ENCODE measurements at regions not wholly inside any gene's neighbourhood (a gene's known extent, or its start where the extent isn't known, plus 50 kb on each side); places are given as distances from the start of the nearest gene placed in this dataset.

DNA sequence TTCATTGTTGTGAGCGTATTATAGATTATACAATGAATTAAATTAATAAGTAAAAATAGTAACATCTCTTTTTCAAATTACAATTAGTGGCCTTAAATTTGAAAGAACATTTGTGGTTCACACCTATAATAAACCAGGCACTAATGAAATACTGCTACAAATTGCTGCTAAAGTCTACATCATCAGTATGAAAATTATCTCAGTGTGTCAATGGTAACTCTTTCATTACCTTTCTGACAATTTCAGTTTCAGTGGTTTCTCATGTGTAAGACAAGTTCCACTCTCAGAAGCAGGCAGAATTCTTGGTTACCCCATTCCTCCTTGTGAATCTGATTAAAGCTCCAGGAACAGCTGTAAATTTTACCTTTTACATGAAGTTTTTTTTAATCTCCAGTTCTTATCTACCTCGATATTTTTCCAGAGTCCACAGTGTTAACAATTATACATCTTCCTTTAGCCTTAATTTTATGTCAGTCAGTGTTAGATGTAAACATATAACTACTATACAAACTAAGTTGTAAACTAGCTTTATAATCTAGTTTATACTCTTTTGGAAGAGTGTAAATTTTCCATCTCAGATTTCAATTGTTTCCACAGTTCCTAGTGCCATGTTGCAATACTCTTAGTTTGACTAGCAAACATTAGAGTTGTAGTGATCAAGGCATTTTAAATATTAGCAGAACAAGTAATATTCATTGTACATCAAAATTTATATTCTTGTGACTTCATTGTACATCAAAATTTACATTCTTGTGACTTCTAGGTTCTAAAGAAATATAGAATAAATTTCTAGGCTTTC is 1038.4 kb downstream of the EPHA7 start:
- Histone ChIP-seq H3K27ac (no peak overlapping the region), H3K36me3 (no peaks in the 10 kb centered on the region), H3K4me2 (no peak overlapping the region), H3K4me3 (no peak overlapping the region), H3K4me1 (no peaks in the 10 kb centered on the region), H3K9ac (no peak overlapping the region), H3K27me3 (no peaks in the 10 kb centered on the region), H3K9me3 (replicated peaks in 1 of 11) (no peaks in the 10 kb centered on the region), H4K20me1 (no peaks in the 10 kb centered on the region)
- no peak for TF ChIP-seq Cebpa-rat (IDR thresholded peaks at IDR 0.05)

DNA sequence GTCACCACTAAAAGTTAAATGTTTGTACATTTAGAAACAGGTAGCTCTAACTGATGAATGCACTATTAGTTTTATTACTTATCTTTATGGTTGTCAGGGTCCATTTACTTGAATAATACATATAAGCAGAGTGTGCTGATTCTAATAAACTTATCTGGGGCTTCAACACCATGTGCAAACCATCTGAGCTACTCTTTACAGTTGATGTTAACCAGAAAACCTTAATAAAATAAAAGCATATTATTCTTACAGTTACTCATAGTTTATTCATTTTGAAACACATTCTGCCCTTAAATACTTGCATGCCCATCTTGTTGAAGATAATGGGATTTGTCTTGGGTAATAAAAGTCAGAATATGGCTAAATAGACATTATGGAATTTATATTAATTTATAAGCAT is 1042.2 kb downstream of the EPHA7 start:
- H3K36me3 ChIP-seq: no peaks in the 10 kb centered on the region
- no peaks in the 10 kb centered on the region for H3K27me3 ChIP-seq
- no peaks in the 10 kb centered on the region for H4K20me1 ChIP-seq
- no peak overlapping the region for H3K4me3 ChIP-seq
- no peaks in the 10 kb centered on the region for H3K4me1 ChIP-seq
- no peak overlapping the region for H3K4me2 ChIP-seq
- no peak for TF ChIP-seq Cebpa-rat (IDR thresholded peaks at IDR 0.05)
- H3K27ac ChIP-seq: no peak overlapping the region
- H3K9me3 ChIP-seq (replicated peaks in 1 of 11): no peaks in the 10 kb centered on the region
- H3K9ac ChIP-seq: no peak overlapping the region

DNA sequence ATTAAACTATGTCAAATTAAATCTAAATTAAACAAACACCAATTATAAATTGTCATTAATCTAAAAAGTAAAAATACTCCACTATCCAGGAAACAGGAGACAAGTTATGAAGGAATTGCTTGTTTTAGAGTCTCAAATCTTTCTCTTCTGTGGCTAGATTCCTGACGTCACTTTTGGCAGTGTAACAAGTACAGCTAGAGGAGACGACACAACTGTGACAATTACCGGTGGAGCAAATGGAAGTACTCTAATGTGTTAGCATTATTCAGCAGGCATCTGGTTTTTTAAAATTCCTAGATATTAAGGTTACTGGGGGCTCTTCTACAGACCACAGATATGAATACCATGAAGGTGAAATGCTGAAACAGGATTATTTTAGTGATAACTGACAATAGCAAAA is 1042.7 kb downstream of the EPHA7 start:
- no peaks in the 10 kb centered on the region for H3K27me3 ChIP-seq
- no peaks in the 10 kb centered on the region for H3K4me1 ChIP-seq
- H3K9me3 ChIP-seq (replicated peaks in 1 of 11): no peaks in the 10 kb centered on the region
- no peak overlapping the region for H3K4me2 ChIP-seq
- no peak overlapping the region for H3K27ac ChIP-seq
- H3K36me3 ChIP-seq: no peaks in the 10 kb centered on the region
- H3K4me3 ChIP-seq: no peak overlapping the region
- H3K9ac ChIP-seq: no peak overlapping the region
- no peaks in the 10 kb centered on the region for H4K20me1 ChIP-seq
- TF ChIP-seq Cebpa-rat (IDR thresholded peaks at IDR 0.05): no peak

DNA sequence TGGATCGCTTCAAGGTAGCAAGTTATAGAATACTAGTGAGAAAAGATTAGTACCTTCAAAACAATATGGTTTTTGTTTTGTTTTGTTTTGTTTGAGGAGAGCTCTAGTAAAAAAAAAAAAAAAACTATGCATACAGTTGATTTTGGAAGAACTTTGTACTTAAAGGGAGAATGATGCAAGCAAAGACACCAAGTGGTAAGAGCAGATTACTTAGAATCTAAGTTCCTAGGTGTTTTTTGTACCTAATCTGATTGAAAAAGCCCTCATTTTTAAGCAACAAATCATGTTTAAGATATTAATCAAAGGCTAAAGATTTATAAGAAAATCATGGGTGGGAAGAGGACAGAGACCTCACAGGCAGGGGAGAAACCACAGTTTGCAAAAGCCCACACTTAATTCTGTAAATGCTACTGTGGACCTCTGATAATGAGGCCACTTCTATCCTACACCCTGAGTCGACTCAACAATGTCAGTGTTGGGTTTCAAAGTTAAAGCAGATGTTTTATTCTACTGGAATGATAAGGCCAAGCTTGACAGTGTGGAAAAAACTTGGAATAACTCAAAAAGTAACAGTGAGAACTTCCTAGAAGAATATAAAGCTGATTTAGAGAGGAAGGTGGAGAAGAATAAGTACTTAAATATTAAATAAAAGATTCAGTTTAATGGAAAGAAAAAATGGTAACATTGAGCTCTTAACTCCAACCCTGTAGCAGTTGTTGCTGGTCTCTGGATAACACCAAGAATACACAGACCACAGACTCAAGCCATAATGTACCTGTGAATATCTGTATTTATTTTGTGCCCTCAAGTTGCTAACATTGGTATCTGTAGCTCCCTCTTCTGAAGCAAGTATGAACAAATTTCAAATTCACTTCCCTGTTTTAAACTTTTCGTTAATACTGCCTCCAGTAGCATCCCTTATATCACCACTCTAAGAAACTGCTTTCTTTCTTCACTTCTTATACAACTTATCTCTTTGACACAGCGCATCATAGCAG is 1047.8 kb downstream of the EPHA7 start:
- Histone ChIP-seq H3K9ac (no peak overlapping the region), H3K27me3 (no peaks in the 10 kb centered on the region), H4K20me1 (no peaks in the 10 kb centered on the region), H3K27ac (no peak overlapping the region), H3K9me3 (replicated peaks in 1 of 11) (peaks cover 0 to 2% (median 0%) of the 10 kb centered on the region in 11 experiments; a peak in 2 of 22 replicates), H3K36me3 (no peaks in the 10 kb centered on the region), H3K4me3 (no peak overlapping the region), H3K4me1 (no peaks in the 10 kb centered on the region), H3K4me2 (no peak overlapping the region)
- TF ChIP-seq Cebpa-rat (IDR thresholded peaks at IDR 0.05): no peak

DNA sequence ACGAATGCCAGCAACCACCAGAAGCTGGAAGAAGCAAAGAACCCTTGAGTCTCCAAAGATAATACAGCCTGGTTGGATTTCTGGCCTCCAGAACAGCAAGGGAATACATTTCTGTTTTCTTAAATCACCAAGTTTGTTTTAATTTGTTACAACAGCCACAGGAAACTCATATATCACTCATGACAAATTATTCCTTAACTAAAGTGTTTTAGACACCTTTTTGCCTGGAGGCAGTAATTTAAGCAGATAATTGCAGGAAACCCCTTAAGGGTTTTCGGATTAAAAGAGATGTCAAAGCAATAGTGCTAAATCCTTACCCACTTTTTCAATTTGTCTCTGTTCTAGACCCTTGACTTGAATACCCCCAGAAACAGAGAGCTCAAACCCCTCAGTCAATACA is 1050.0 kb downstream of the EPHA7 start:
- H3K27me3 ChIP-seq: no peaks in the 10 kb centered on the region
- no peak overlapping the region for H3K4me2 ChIP-seq
- TF ChIP-seq Cebpa-rat (IDR thresholded peaks at IDR 0.05): no peak
- no peaks in the 10 kb centered on the region for H3K36me3 ChIP-seq
- no peaks in the 10 kb centered on the region for H3K4me1 ChIP-seq
- H3K27ac ChIP-seq: no peak overlapping the region
- H3K9me3 ChIP-seq (replicated peaks in 1 of 11): peaks cover 0 to 7% (median 0%) of the 10 kb centered on the region in 11 experiments; a peak in 2 of 22 replicates
- H3K4me3 ChIP-seq: no peak overlapping the region
- H3K9ac ChIP-seq: no peak overlapping the region
- H4K20me1 ChIP-seq: no peaks in the 10 kb centered on the region

DNA sequence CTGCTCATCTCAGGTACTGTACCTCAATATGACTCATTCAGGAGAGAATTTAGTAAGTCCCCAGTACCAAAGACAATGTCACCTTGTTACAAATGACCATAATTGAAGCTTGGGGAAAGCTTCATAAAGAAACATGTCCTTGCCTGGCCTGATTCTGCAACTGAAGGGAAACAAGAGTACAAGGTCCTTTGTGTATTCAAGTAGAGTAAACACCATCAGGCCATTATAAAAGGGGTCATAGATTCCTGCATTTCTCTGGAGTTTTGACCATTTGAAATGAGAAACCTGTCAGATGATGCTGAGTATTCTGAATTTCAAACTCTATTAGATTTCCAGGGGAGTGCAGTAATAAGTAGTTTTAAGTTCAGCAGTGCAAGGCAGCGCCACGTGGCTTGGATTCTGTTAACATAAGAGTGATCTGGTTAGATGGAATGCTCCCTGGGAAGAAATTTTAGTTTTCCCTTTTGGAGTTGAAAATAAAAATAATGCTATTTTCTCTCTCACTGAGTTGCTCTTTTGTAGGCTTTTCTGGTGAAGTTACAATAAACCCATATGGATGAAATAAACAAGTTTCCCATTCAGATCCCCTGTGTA is 1054.3 kb downstream of the EPHA7 start:
- Histone ChIP-seq H3K27ac (no peak overlapping the region), H3K36me3 (no peaks in the 10 kb centered on the region), H3K4me1 (no peaks in the 10 kb centered on the region), H3K4me2 (no peak overlapping the region), H3K4me3 (no peak overlapping the region), H3K9me3 (replicated peaks in 1 of 11) (peaks cover 0 to 7% (median 0%) of the 10 kb centered on the region in 11 experiments; a peak in 2 of 22 replicates), H3K9ac (no peak overlapping the region), H3K27me3 (no peaks in the 10 kb centered on the region), H4K20me1 (no peaks in the 10 kb centered on the region)
- TF ChIP-seq Cebpa-rat (IDR thresholded peaks at IDR 0.05): no peak

DNA sequence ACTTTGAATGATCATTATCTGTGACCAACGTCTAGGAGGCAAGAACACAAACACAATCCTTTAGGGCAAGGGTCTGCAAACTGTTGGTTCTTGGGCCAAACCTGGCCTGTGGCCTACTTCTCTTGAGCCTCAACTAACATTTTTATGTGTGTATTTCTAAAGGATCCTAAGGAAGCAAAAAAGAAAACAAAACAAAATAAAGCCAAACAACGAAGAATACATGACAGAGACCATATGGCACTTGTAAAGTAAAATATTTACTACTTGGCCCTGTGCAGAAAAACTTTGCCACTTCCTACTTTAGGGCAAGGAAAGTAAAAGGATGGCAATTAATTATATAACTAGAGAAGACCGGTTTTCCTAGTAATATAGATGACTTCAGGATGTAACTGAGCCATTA is 1056.2 kb downstream of the EPHA7 start:
- Histone ChIP-seq H3K9me3 (replicated peaks in 1 of 11) (peaks cover 0 to 7% (median 0%) of the 10 kb centered on the region in 11 experiments; a peak in 2 of 22 replicates), H3K4me3 (no peak overlapping the region), H4K20me1 (no peaks in the 10 kb centered on the region), H3K36me3 (no peaks in the 10 kb centered on the region), H3K4me1 (no peaks in the 10 kb centered on the region), H3K9ac (no peak overlapping the region), H3K27ac (no peak overlapping the region), H3K27me3 (no peaks in the 10 kb centered on the region), H3K4me2 (no peak overlapping the region)
- no peak for TF ChIP-seq Cebpa-rat (IDR thresholded peaks at IDR 0.05)

DNA sequence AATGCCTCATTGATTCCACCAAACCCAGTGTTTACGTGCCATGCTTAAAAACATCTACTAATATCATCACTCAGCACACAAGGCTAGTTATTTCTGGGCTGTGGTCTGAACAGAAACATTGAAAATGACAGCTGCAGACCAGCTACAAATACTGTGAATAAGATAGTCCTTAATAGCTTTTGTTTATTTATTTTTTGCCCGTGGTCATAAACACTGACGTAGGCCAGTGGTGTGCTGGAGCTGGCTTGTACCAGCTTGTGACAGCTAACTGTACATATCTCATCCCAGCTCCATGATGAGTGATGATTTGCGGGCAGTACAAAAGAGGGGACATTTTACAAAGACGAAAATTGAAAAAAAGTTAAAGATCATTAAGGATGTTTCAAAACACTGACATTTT is 1057.0 kb downstream of the EPHA7 start:
- Histone ChIP-seq H4K20me1 (no peaks in the 10 kb centered on the region), H3K9ac (no peak overlapping the region), H3K4me1 (no peaks in the 10 kb centered on the region), H3K27ac (no peak overlapping the region), H3K4me3 (no peak overlapping the region), H3K4me2 (no peak overlapping the region), H3K27me3 (no peaks in the 10 kb centered on the region), H3K9me3 (replicated peaks in 1 of 11) (peaks cover 0 to 7% (median 0%) of the 10 kb centered on the region in 11 experiments; a peak in 2 of 22 replicates), H3K36me3 (no peaks in the 10 kb centered on the region)
- no peak for TF ChIP-seq Cebpa-rat (IDR thresholded peaks at IDR 0.05)

DNA sequence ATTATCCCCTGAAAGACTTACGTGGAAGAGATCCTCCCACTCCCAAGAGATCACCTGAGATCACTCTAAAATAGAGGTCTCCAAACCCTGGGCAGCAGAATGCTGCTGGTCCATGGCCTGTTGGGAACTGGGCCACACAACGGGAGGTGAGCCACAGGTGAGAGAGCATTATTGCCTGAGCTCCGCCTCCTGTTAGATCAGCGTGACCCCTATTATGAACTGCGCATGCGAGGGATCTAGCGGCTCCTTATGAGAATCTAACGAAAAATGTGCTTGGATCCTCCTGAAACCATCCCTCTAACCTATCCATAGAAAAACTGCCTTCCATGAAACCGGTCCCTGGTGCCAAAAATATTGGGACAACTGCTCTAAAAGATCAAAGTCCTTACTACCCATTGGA is 1057.4 kb downstream of the EPHA7 start:
- Histone ChIP-seq H3K9me3 (replicated peaks in 1 of 11) (peaks cover 0 to 7% (median 0%) of the 10 kb centered on the region in 11 experiments; a peak in 2 of 22 replicates), H3K27ac (no peak overlapping the region)
- TF ChIP-seq Cebpa-rat (IDR thresholded peaks at IDR 0.05): no peak

More for the DNA sequence above, 1057.4 kb downstream of the EPHA7 start:
- Histone ChIP-seq H4K20me1 (no peaks in the 10 kb centered on the region), H3K4me3 (no peak overlapping the region), H3K4me1 (no peaks in the 10 kb centered on the region), H3K27me3 (no peaks in the 10 kb centered on the region), H3K4me2 (no peak overlapping the region), H3K9ac (no peak overlapping the region), H3K36me3 (no peaks in the 10 kb centered on the region)

Measured in BLaER1 treated with 17β-estradiol and CSF1 and Interleukin-3, amounts not matched to agents 10 nM and 100 nM (cell line).